B cell (primary cell): ENCODE measurements at regions not wholly inside any gene's neighbourhood (a gene's known extent, or its start where the extent isn't known, plus 50 kb on each side); places are given as distances from the start of the nearest gene placed in this dataset.

Experiments used
- ATAC-seq: fragments of 200-7000 bp; cut with Tn5 transposase; one replicate; pipeline ENCODE4 v1.10.0; 2021; ENCODE audit warnings: low read depth, mild to moderate bottlenecking, moderate number of reproducible peaks, moderate library complexity
- CTCF ChIA-PET: fragments of 350-600 bp; sonication (Branson Sonifier 250); formaldehyde crosslinking; loops from one replicate; lab custom pipeline; 2021; ENCODE audit warnings: antibody characterized with exemption, inconsistent platforms; lab: Charles Lee
- POLR2A ChIA-PET: fragments of 350-600 bp; sonication (Branson Sonifier 250); formaldehyde crosslinking; loops from one replicate; lab custom pipeline; 2021; ENCODE audit warnings: antibody characterized with exemption; lab: Charles Lee
- DNase-seq: peaks from one replicate; pipeline ENCODE4 v3.0.0; 2013
- H2AFZ ChIP-seq: 2 replicates; pipeline ENCODE4 v1.6.1; 2012; ENCODE audit warnings: mild to moderate bottlenecking, low read depth, low read length; ENCODE audit not compliant: insufficient read depth, poor library complexity, severe bottlenecking
- H3K27ac ChIP-seq, 2 donors: 1 replicate in 1 of 2; 2 replicates in 1 of 2; pipeline ENCODE4 v1.5.1; 2012 to 2013; ENCODE audit warnings: low read length in 2 of 2, mild to moderate bottlenecking in 2 of 2, moderate library complexity in 1 of 2
- H3K27me3 ChIP-seq, 4 experiments: fragments of 200-600 bp in 1 of 4; sonication (generic) in 1 of 4; replicated peaks in 1 of 4; 1 replicate in 2 of 4; 2 replicates in 2 of 4; pipeline versions ENCODE4 v1.6.1 to v1.7.0; 2013 to 2016; ENCODE audit warnings: low read length in 3 of 4, mild to moderate bottlenecking in 2 of 4, mixed read lengths in 1 of 4, moderate library complexity in 1 of 4; ENCODE audit not compliant: insufficient read depth in 4 of 4, control insufficient read depth in 3 of 4; ENCODE audit errors: control extremely low read depth in 1 of 4
- H3K36me3 ChIP-seq, 2 experiments: replicated peaks in 1 of 2; 1 replicate in 1 of 2; 2 replicates in 1 of 2; pipeline versions ENCODE4 v1.6.1 to v1.7.1; 2013; ENCODE audit warnings: low read length in 1 of 2; ENCODE audit not compliant: insufficient read depth in 2 of 2, control insufficient read depth in 1 of 2; ENCODE audit errors: control extremely low read depth in 1 of 2, extremely low read depth in 1 of 2
- H3K4me1 ChIP-seq, 2 donors: fragments of 200-600 bp in 1 of 2; sonication (generic) in 1 of 2; 1 replicate in 1 of 2; 2 replicates in 1 of 2; pipeline versions ENCODE4 v1.5.1 to v1.6.1; 2013 to 2017; ENCODE audit warnings: low read length in 2 of 2; ENCODE audit not compliant: control insufficient read depth in 2 of 2, insufficient read depth in 2 of 2
- H3K4me2 ChIP-seq: replicated peaks from 2 replicates; pipeline ENCODE3; 2012; ENCODE audit warnings: mild to moderate bottlenecking, low read depth, low read length; ENCODE audit not compliant: poor library complexity, severe bottlenecking
- H3K4me3 ChIP-seq, 5 experiments: fragments of 200-600 bp in 1 of 5; sonication (generic) in 1 of 5; 1 replicate in 3 of 5; 2 replicates in 2 of 5; pipeline versions ENCODE4 v1.5.1 to v1.7.0; 2011 to 2016; ENCODE audit warnings: low read length in 4 of 5, mild to moderate bottlenecking in 4 of 5, low read depth in 2 of 5, control low read depth in 1 of 5, moderate library complexity in 1 of 5; ENCODE audit not compliant: insufficient read depth in 1 of 5; ENCODE audit errors: control extremely low read depth in 1 of 5, extremely low read depth in 1 of 5
- H3K79me2 ChIP-seq: fragments of 200-600 bp; sonication (generic); one replicate; pipeline ENCODE4 v1.6.0; 2016; ENCODE audit warnings: low read length; ENCODE audit not compliant: control insufficient read depth, insufficient read depth
- H3K9ac ChIP-seq: fragments of 200-600 bp; sonication (generic); 2 replicates; pipeline ENCODE4 v1.6.1; 2017; ENCODE audit warnings: mild to moderate bottlenecking, low read length, moderate library complexity
- H3K9me3 ChIP-seq, 3 donors: one replicate each; pipeline versions ENCODE4 v1.6.1 to v1.7.1; 2013; ENCODE audit warnings: low read length in 2 of 3; ENCODE audit not compliant: control insufficient read depth in 2 of 3, insufficient read depth in 1 of 3; ENCODE audit errors: control extremely low read depth in 1 of 3
- H4K20me1 ChIP-seq: 2 replicates; pipeline ENCODE4 v1.6.0; 2012; ENCODE audit warnings: mild to moderate bottlenecking, low read length; ENCODE audit not compliant: insufficient read depth, control insufficient read depth, poor library complexity, severe bottlenecking
- H3K27ac Mint-ChIP-seq: one replicate; pipeline ENCODE4 v1.8.0; 2021; ENCODE audit warnings: mixed read lengths
- H3K27me3 Mint-ChIP-seq: one replicate; pipeline ENCODE4 v1.8.0; 2021; ENCODE audit warnings: mixed read lengths
- H3K4me1 Mint-ChIP-seq: one replicate; pipeline ENCODE4 v1.8.0; 2021; ENCODE audit warnings: mixed read lengths
- H3K4me3 Mint-ChIP-seq: one replicate; pipeline ENCODE4 v1.8.0; 2021; ENCODE audit warnings: mixed read lengths
- H3K9me3 Mint-ChIP-seq: one replicate; pipeline ENCODE4 v1.8.0; 2022; ENCODE audit warnings: mixed read lengths; ENCODE audit not compliant: insufficient read depth
- EZH2 ChIP-seq: IDR thresholded peaks from 2 replicates; pipeline ENCODE4 v1.6.1; 2012; ENCODE audit warnings: borderline replicate concordance, low read depth, mild to moderate bottlenecking, moderate library complexity, low read length; ENCODE audit not compliant: insufficient read depth, poor library complexity, severe bottlenecking
- WGBS: methylation state at CpG from one replicate; pipeline ENCODE4 v1.1.5; 2013; ENCODE audit warnings: missing lambda C conversion rate; ENCODE audit not compliant: insufficient coverage; 5-methylcytosine and 5-hydroxymethylcytosine counted together
- intact Hi-C: fragments of 100-400 bp; cut with micrococcal nuclease; formaldehyde crosslinking; loops from one replicate; pipeline ENCODE4 v1.10.0; 2022
- TF ChIP-seq, protein P1 (sequence below): fragments of 200-600 bp; IDR thresholded peaks from one replicate; pipeline ENCODE4 v1.8.0; 2022; ENCODE audit warnings: antibody characterized with exemption, mild to moderate bottlenecking

DNA sequence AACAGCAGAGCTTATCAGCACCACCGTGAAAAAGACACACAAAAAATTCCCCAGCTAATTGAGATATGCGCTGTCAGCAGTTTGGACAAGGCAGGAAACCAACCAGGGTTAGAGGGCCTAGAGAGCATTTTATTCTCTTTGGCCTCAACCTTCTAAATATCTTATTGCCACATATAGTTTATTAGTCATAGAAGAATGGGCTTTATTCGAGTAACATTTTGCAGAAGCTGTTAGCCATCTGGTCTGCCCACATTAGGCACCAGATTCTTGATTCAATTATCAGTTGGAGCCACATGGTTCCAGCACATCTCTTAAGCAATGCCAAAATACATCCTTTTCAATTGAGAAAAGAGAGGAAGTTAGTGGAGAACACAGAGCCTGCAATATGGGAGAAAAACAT is 109.9 kb upstream of the CXADR start:
- peaks cover 4% of the 10 kb centered on the region for H3K9me3 Mint-ChIP-seq
- H3K9ac ChIP-seq = no peak overlapping the region
- no peaks in the 10 kb centered on the region for H3K27me3 Mint-ChIP-seq
- no peaks in the 10 kb centered on the region for H3K27me3 ChIP-seq
- H3K4me1 ChIP-seq = no peaks in the 10 kb centered on the region
- no peaks in the 10 kb centered on the region for H3K4me1 Mint-ChIP-seq
- H2AFZ ChIP-seq = no peak overlapping the region
- no peak overlapping the region for H3K4me3 ChIP-seq
- 43% methylated on average over 1 of the region's 3 CpGs for WGBS
- no peak for ATAC-seq
- H4K20me1 ChIP-seq = no peaks in the 10 kb centered on the region
- CTCF ChIA-PET = interaction anchor here (0.8 kb wide), 1 partner anchor 16 kb away, joined by 3 read pairs; no protein-coding TSS in a partner anchor
- no peak overlapping the region for H3K27ac Mint-ChIP-seq
- H3K4me3 Mint-ChIP-seq = no peak overlapping the region
- intact Hi-C loops = no loop called here
- TF ChIP-seq EZH2 = no peak
- TF ChIP-seq, protein P1, sequence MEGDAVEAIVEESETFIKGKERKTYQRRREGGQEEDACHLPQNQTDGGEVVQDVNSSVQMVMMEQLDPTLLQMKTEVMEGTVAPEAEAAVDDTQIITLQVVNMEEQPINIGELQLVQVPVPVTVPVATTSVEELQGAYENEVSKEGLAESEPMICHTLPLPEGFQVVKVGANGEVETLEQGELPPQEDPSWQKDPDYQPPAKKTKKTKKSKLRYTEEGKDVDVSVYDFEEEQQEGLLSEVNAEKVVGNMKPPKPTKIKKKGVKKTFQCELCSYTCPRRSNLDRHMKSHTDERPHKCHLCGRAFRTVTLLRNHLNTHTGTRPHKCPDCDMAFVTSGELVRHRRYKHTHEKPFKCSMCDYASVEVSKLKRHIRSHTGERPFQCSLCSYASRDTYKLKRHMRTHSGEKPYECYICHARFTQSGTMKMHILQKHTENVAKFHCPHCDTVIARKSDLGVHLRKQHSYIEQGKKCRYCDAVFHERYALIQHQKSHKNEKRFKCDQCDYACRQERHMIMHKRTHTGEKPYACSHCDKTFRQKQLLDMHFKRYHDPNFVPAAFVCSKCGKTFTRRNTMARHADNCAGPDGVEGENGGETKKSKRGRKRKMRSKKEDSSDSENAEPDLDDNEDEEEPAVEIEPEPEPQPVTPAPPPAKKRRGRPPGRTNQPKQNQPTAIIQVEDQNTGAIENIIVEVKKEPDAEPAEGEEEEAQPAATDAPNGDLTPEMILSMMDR = no peak
- no peaks in the 10 kb centered on the region for H3K9me3 ChIP-seq
- no peaks in the 10 kb centered on the region for H3K79me2 ChIP-seq
- H3K27ac ChIP-seq = no peak overlapping the region
- POLR2A ChIA-PET = no interaction called here
- H3K4me2 ChIP-seq = no peak overlapping the region
- H3K36me3 ChIP-seq = no peaks in the 10 kb centered on the region
- no peak for DNase-seq

DNA sequence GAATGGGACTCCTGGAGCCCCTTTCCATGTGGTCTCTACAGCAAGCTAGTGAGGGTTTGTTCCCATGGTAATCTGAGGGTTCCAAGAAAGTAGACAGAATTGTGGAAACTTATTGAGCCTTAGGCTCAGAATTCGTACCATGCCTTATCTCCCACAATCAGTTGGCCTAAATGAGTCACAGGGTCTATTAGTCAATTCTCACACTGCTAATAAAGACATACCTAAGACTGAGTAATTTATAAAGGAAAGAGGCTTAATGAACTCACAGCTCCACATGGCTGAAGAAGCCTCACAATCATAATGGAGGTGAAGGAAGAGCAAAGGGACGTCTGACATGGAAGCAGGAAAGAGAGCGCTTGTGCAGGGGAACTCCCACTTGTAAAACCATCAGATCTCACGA is 106.6 kb upstream of the CXADR start:
- H3K4me3 ChIP-seq = no peak overlapping the region
- no peak for TF ChIP-seq EZH2
- TF ChIP-seq, protein P1 = no peak
- no peak overlapping the region for H3K4me2 ChIP-seq
- no peaks in the 10 kb centered on the region for H3K27me3 ChIP-seq
- intact Hi-C loops = no loop called here
- no peaks in the 10 kb centered on the region for H3K9me3 ChIP-seq
- no peaks in the 10 kb centered on the region for H3K4me1 Mint-ChIP-seq
- no peak overlapping the region for H3K27ac Mint-ChIP-seq
- DNase-seq = no peak
- no peaks in the 10 kb centered on the region for H3K36me3 ChIP-seq
- no peaks in the 10 kb centered on the region for H3K27me3 Mint-ChIP-seq
- CTCF ChIA-PET = no interaction called here
- H3K9ac ChIP-seq = no peak overlapping the region
- no peak overlapping the region for H2AFZ ChIP-seq
- no peaks in the 10 kb centered on the region for H3K79me2 ChIP-seq
- POLR2A ChIA-PET = no interaction called here
- H3K4me1 ChIP-seq = no peaks in the 10 kb centered on the region
- peaks cover 4% of the 10 kb centered on the region for H3K9me3 Mint-ChIP-seq
- ATAC-seq = no peak
- no peaks in the 10 kb centered on the region for H4K20me1 ChIP-seq
- WGBS = no CpG with 5 or more reads among the region's 4 CpGs
- no peak overlapping the region for H3K27ac ChIP-seq
- no peak overlapping the region for H3K4me3 Mint-ChIP-seq
